ENCODE measurements at regions not wholly inside any gene's neighbourhood (a gene's known extent, or its start where the extent isn't known, plus 50 kb on each side); places are given as distances from the start of the nearest gene placed in this dataset.

GRCh38 chr20:10739566-10739965 is 65.8 kb upstream of the JAG1 start:
- FAIRE-seq (peak; percentile 4), DNase-seq (ENCODE audit: low spot score) (no peak), ATAC-seq (peak; percentile 87)

GRCh38 chr20:10741060-10741459 is 67.3 kb upstream of the JAG1 start:
- POLR2A ChIA-PET: no interaction called here
- Histone ChIP-seq H3K4me2 (ENCODE audit: low read depth, low read length) (no peak overlapping the region), H3K9me3 (ENCODE audit: low read length) (no peaks in the 10 kb centered on the region), H3K4me3 (replicated peaks in 1 of 3; ENCODE audit: insufficient read depth in 1 of 3, low read depth in 2 of 3, low read length in 3 of 3) (no peak overlapping the region), H3K79me2 (ENCODE audit: insufficient read depth, low read length) (no peaks in the 10 kb centered on the region), H3K27ac (ENCODE audit: extremely low read length, insufficient read depth, low read length) (no peak overlapping the region), H2AFZ (ENCODE audit: low read length) (peak overlapping the region; percentile 3), H4K20me1 (ENCODE audit: insufficient read depth, low read length) (no peaks in the 10 kb centered on the region), H3K9ac (ENCODE audit: insufficient read depth, low read depth, low read length) (no peak overlapping the region), H3K4me1 (ENCODE audit: insufficient read depth, low read length) (peaks cover 20% of the 10 kb centered on the region), H3K36me3 (replicated peaks in 1 of 2; ENCODE audit: control insufficient read depth in 1 of 2, insufficient read depth in 2 of 2, low read length in 2 of 2) (no peaks in the 10 kb centered on the region), H3K27me3 (ENCODE audit: control insufficient read depth in 1 of 2, insufficient read depth in 2 of 2, low read length in 2 of 2) (no peaks in the 10 kb centered on the region)
- FAIRE-seq (no peak), DNase-seq (ENCODE audit: low spot score) (no peak), ATAC-seq (no peak)
- BruUV-seq (replicated peaks): no TSS peak
- TF ChIP-seq CCAR2 (optimal IDR thresholded peaks at IDR 0.05; ENCODE audit: low read depth, low read length): no peak
- TF ChIP-seq ZNF564 (CRISPR knock-in tag; IDR thresholded peaks at IDR 0.05): no peak
- TF ChIP-seq ELF1 (CRISPR knock-in tag; IDR thresholded peaks at IDR 0.05): no peak
- TF ChIP-seq NAIF1 (CRISPR knock-in tag; IDR thresholded peaks at IDR 0.05; ENCODE audit: borderline replicate concordance): no peak
- no peak for TF ChIP-seq ARID2 (CRISPR knock-in tag; IDR thresholded peaks at IDR 0.05; ENCODE audit: borderline replicate concordance)
- no peak for TF ChIP-seq ZNF24 (IDR thresholded peaks at IDR 0.05)
- no peak for TF ChIP-seq RORA (CRISPR knock-in tag; IDR thresholded peaks at IDR 0.05)
- TF ChIP-seq GRHL1 (CRISPR knock-in tag; conservative IDR thresholded peaks at IDR 0.05): no peak
- TF ChIP-seq FOXP4 (CRISPR knock-in tag; IDR thresholded peaks at IDR 0.05): no peak
- TF ChIP-seq ZFP82 (CRISPR knock-in tag; IDR thresholded peaks at IDR 0.05; ENCODE audit: borderline replicate concordance): no peak
- WGBS (ENCODE audit: low lambda C conversion rate): 25% methylated on average over 5 of the region's 5 CpGs
- intact Hi-C loops (cut with micrococcal nuclease; ENCODE audit: unreplicated experiment) (no loop called here), in situ Hi-C loops (cut with HindIII; ENCODE audit: extremely low pct_ligation_motif_present, low pct_unique_long_range_greater_than_20kb) (no loop called here)
- CTCF ChIA-PET (ENCODE audit: low intra/inter-chr PET ratio, low total read pairs): no interaction called here

More at GRCh38 chr20:10739566-10739965, 65.8 kb upstream of the JAG1 start:
- no peak for TF ChIP-seq HIVEP1 (CRISPR knock-in tag; IDR thresholded peaks at IDR 0.05)
- no peak overlapping the region for H3K9ac ChIP-seq (ENCODE audit: insufficient read depth, low read depth, low read length)
- H3K36me3 ChIP-seq (replicated peaks in 1 of 2; ENCODE audit: control insufficient read depth in 1 of 2, insufficient read depth in 2 of 2, low read length in 2 of 2): no peaks in the 10 kb centered on the region
- no TSS peak for BruUV-seq (replicated peaks)
- no peak overlapping the region for H3K27ac ChIP-seq (ENCODE audit: extremely low read length, insufficient read depth, low read length)
- H2AFZ ChIP-seq (ENCODE audit: low read length): peak overlapping the region; percentile 8
- H3K4me2 ChIP-seq (ENCODE audit: low read depth, low read length): peak overlapping the region; percentile 69
- ChIA-PET POLR2A (interaction anchor here (1.1 kb wide), 1 partner anchor 65 kb away, joined by 3 read pairs; no protein-coding TSS in a partner anchor), CTCF (ENCODE audit: low intra/inter-chr PET ratio, low total read pairs) (no interaction called here)
- in situ Hi-C loops (cut with HindIII; ENCODE audit: extremely low pct_ligation_motif_present, low pct_unique_long_range_greater_than_20kb): no loop called here
- H4K20me1 ChIP-seq (ENCODE audit: insufficient read depth, low read length): no peaks in the 10 kb centered on the region
- no peaks in the 10 kb centered on the region for H3K9me3 ChIP-seq (ENCODE audit: low read length)
- H3K4me1 ChIP-seq (ENCODE audit: insufficient read depth, low read length): peaks cover 20% of the 10 kb centered on the region
- H3K4me3 ChIP-seq (replicated peaks in 1 of 3; ENCODE audit: insufficient read depth in 1 of 3, low read depth in 2 of 3, low read length in 3 of 3): peak overlapping the region; percentile 8 to 36 (median 27); a peak in 4 of 6 replicates
- no peaks in the 10 kb centered on the region for H3K27me3 ChIP-seq (ENCODE audit: control insufficient read depth in 1 of 2, insufficient read depth in 2 of 2, low read length in 2 of 2)
- 23% methylated on average over 7 of the region's 7 CpGs for WGBS (ENCODE audit: low lambda C conversion rate)
- intact Hi-C loops (cut with micrococcal nuclease; ENCODE audit: unreplicated experiment): no loop called here
- no peaks in the 10 kb centered on the region for H3K79me2 ChIP-seq (ENCODE audit: insufficient read depth, low read length)
